Gastroesophageal sphincter (tissue), 3 donors: ENCODE measurements at regions not wholly inside any gene's neighbourhood (a gene's known extent, or its start where the extent isn't known, plus 50 kb on each side); places are given as distances from the start of the nearest gene placed in this dataset.

Experiments used
- EP300 ChIP-seq: sonication (generic); formaldehyde crosslinking; IDR thresholded peaks from one replicate; pipeline ENCODE4 v1.6.1; 2017; ENCODE audit warnings: antibody characterized with exemption, mild to moderate bottlenecking
- POLR2A ChIP-seq, 2 donors: fragments of 450-650 bp; IDR thresholded peaks; one replicate each; pipeline ENCODE4 v1.6.1; 2017; ENCODE audit warnings: antibody characterized with exemption in 2 of 2, mild to moderate bottlenecking in 2 of 2, moderate library complexity in 1 of 2
- POLR2AphosphoS5 ChIP-seq: sonication (generic); formaldehyde crosslinking; IDR thresholded peaks from one replicate; pipeline ENCODE4 v1.6.1; 2017; ENCODE audit warnings: antibody characterized with exemption
- TF ChIP-seq, protein P1 (sequence below), 4 experiments: fragments of 200-600 bp in 2 of 4; fragments of 450-650 bp in 2 of 4; sonication (generic) in 1 of 4; IDR thresholded peaks; one replicate each; pipeline ENCODE4 v1.5.1; 2017 to 2019; ENCODE audit warnings: antibody characterized with exemption in 4 of 4, mild to moderate bottlenecking in 2 of 4, moderate library complexity in 2 of 4

DNA sequence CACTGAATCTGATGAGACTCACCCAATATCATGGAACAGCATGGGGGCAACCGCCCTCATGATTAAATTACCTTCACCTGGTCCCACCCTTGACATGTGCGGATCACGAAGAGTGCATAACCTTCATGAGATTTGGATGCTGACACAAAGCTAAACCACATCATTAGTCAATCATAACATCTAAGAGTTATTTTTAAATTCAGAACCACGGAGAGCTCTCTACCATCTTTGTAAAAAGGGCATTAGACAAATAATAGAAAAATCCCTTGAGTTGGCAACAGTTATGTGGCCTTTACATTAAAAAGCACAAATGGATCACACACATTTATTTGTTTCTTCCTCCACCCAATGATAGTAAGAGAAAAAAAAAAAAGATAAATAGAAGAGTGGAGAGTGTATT lies 182.2 kb downstream of the VCY1B start:
- TF ChIP-seq, protein P1, sequence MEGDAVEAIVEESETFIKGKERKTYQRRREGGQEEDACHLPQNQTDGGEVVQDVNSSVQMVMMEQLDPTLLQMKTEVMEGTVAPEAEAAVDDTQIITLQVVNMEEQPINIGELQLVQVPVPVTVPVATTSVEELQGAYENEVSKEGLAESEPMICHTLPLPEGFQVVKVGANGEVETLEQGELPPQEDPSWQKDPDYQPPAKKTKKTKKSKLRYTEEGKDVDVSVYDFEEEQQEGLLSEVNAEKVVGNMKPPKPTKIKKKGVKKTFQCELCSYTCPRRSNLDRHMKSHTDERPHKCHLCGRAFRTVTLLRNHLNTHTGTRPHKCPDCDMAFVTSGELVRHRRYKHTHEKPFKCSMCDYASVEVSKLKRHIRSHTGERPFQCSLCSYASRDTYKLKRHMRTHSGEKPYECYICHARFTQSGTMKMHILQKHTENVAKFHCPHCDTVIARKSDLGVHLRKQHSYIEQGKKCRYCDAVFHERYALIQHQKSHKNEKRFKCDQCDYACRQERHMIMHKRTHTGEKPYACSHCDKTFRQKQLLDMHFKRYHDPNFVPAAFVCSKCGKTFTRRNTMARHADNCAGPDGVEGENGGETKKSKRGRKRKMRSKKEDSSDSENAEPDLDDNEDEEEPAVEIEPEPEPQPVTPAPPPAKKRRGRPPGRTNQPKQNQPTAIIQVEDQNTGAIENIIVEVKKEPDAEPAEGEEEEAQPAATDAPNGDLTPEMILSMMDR (IDR thresholded peaks at IDR 0.05): no peak
- TF ChIP-seq EP300 (no peak), POLR2A (IDR thresholded peaks at IDR 0.05) (no peak), POLR2AphosphoS5 (no peak)
